ENCODE measurements at regions not wholly inside any gene's neighbourhood (a gene's known extent, or its start where the extent isn't known, plus 50 kb on each side); places are given as distances from the start of the nearest gene placed in this dataset.

DNA sequence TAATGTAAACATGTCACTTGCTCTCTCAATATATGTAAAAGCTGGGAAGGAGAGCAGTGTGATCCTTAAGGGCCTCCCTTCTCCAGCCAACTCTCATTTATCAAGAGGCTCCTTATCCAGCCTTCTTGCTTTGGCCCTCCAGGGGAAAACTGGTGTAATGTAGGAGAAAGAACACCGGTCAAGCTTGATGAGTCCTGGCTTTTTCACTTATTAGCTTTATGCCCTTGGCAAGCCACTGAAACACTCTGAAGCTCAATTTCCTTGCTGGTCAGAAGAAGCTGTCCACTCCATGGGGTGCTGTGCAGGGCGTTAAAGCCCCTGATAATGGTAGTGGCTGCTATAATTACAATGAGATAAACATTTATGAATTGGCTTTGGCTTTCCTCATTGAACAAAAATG lies 251.2 kb upstream of the RBBP8 start:
- no peak overlapping the region for H3K4me3 ChIP-seq (ENCODE audit: low read depth, low read length)
- no peaks in the 10 kb centered on the region for H3K9me3 ChIP-seq (ENCODE audit: control insufficient read depth, insufficient read depth, low read length)
- no peaks in the 10 kb centered on the region for H3K27me3 ChIP-seq (ENCODE audit: control insufficient read depth, insufficient read depth, low read length)
- no peak for DNase-seq (ENCODE audit: low read depth, low spot score)
- H3K27ac ChIP-seq (ENCODE audit: low read depth, low read length): no peak overlapping the region
- CTCF ChIA-PET: no interaction called here
- TF ChIP-seq, protein P1, sequence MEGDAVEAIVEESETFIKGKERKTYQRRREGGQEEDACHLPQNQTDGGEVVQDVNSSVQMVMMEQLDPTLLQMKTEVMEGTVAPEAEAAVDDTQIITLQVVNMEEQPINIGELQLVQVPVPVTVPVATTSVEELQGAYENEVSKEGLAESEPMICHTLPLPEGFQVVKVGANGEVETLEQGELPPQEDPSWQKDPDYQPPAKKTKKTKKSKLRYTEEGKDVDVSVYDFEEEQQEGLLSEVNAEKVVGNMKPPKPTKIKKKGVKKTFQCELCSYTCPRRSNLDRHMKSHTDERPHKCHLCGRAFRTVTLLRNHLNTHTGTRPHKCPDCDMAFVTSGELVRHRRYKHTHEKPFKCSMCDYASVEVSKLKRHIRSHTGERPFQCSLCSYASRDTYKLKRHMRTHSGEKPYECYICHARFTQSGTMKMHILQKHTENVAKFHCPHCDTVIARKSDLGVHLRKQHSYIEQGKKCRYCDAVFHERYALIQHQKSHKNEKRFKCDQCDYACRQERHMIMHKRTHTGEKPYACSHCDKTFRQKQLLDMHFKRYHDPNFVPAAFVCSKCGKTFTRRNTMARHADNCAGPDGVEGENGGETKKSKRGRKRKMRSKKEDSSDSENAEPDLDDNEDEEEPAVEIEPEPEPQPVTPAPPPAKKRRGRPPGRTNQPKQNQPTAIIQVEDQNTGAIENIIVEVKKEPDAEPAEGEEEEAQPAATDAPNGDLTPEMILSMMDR (IDR thresholded peaks at IDR 0.05; ENCODE audit: low read depth, low read length): no peak
- POLR2A ChIA-PET: interaction anchor here (0.9 kb wide), 1 partner anchor 10 kb away, joined by 3 read pairs; no protein-coding TSS in a partner anchor

DNA sequence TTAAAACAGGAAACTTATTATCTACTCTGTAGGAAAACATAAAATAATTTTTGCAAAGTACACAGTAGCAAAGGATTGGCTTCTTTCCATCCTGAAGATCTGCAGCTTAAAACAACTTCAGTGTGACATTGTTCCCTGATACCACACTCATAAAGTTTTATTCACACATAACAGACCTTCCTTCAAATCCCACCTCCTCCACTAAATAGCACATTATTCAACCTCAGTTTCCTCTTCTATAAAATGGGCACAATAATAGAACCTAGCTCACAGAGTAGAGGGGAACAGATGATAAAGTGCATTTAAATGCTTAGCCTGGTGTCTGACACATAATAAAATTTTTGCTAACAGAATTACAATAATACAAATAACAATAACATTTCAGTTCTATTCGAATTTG lies 250.4 kb upstream of the RBBP8 start:
- CTCF ChIA-PET: interaction anchor here (1.4 kb wide), 1 partner anchor 21 kb away, joined by 3 read pairs; no protein-coding TSS in a partner anchor
- H3K27ac ChIP-seq (ENCODE audit: low read depth, low read length): no peak overlapping the region

DNA sequence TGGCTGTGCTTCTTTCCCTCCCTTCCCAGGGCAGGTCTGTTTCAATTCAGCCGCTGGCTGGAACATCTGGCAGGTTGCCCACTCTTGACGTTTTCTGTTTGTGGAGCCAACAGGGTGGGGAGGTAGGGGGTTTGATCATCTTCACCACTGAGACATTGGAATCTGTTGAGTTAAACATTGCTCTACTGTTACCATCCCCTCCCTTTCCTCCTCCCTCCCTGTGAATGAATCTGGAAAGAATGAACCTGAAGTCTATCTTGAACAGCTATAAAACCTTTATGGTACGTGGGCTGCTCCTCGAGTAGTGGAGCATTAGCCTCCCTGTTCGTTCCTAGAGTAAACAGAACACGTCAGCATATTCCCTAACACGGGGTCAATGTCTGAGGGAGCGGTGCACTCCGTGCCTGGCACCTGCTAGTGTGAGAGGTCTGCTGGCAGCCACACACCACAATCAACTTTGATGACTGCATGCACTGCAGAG lies 249.9 kb upstream of the RBBP8 start:
- DNase-seq (ENCODE audit: low read depth, low spot score): peak; percentile 74
- no peak overlapping the region for H3K4me3 ChIP-seq (ENCODE audit: low read depth, low read length)
- CTCF ChIA-PET: interaction anchor here (1.4 kb wide), 1 partner anchor 21 kb away, joined by 3 read pairs; no protein-coding TSS in a partner anchor
- POLR2A ChIA-PET: no interaction called here
- H3K9me3 ChIP-seq (ENCODE audit: control insufficient read depth, insufficient read depth, low read length): peaks cover 10% of the 10 kb centered on the region
- no peaks in the 10 kb centered on the region for H3K27me3 ChIP-seq (ENCODE audit: control insufficient read depth, insufficient read depth, low read length)
- TF ChIP-seq, protein P1 (IDR thresholded peaks at IDR 0.05; ENCODE audit: low read depth, low read length): no peak
- no peak overlapping the region for H3K27ac ChIP-seq (ENCODE audit: low read depth, low read length)

More for the DNA sequence above, 250.4 kb upstream of the RBBP8 start:
- TF ChIP-seq, protein P1 (IDR thresholded peaks at IDR 0.05; ENCODE audit: low read depth, low read length): no peak
- DNase-seq (ENCODE audit: low read depth, low spot score): no peak
- Histone ChIP-seq H3K4me3 (ENCODE audit: low read depth, low read length) (no peak overlapping the region), H3K27me3 (ENCODE audit: control insufficient read depth, insufficient read depth, low read length) (no peaks in the 10 kb centered on the region), H3K9me3 (ENCODE audit: control insufficient read depth, insufficient read depth, low read length) (peaks cover 6% of the 10 kb centered on the region)
- POLR2A ChIA-PET: no interaction called here

DNA sequence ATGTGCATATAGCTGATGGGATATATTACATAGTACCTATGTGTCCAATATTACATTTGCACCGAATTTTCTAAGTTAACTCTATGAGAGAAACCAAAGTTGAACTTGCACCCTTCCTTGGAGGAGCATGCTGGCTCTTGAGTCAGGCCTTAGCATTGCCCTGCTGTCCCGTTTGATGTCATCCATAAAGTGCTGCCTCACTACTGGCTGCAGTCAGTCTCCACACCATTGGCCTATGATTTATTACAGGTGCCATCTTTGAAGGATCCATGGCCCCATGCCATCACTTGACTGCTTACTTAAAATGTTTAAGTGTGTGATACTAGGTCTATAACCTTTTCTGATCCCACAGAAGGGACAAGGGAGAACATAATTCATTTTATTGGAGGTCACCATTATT lies 249.3 kb upstream of the RBBP8 start:
- no peaks in the 10 kb centered on the region for H3K27me3 ChIP-seq (ENCODE audit: control insufficient read depth, insufficient read depth, low read length)
- H3K9me3 ChIP-seq (ENCODE audit: control insufficient read depth, insufficient read depth, low read length): peaks cover 10% of the 10 kb centered on the region
- TF ChIP-seq, protein P1 (IDR thresholded peaks at IDR 0.05; ENCODE audit: low read depth, low read length): no peak
- H3K4me3 ChIP-seq (ENCODE audit: low read depth, low read length): no peak overlapping the region
- no peak for DNase-seq (ENCODE audit: low read depth, low spot score)
- ChIA-PET POLR2A (no interaction called here), CTCF (interaction anchor here (1.4 kb wide), 1 partner anchor 20 kb away, joined by 3 read pairs; no protein-coding TSS in a partner anchor)
- H3K27ac ChIP-seq (ENCODE audit: low read depth, low read length): no peak overlapping the region

DNA sequence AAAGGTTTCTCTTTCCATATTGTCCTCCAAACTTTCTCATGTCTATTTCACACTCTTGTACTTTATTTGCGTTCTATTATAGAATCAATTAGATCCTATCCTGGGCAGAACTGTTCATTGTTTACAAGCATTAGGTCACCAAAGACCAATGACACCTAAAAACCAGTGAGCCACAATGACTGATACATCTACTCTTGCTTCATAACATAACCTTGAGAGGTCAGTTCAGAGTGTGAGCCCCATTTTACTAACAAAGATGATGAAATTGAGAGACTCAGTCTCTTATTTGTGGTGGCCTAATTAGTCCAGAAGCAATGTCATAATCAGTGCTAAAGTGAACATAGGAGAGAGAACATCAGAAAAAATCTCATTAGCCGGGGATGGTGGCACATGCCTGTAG lies 248.9 kb upstream of the RBBP8 start:
- no peak overlapping the region for H3K4me3 ChIP-seq (ENCODE audit: low read depth, low read length)
- H3K9me3 ChIP-seq (ENCODE audit: control insufficient read depth, insufficient read depth, low read length): peaks cover 10% of the 10 kb centered on the region
- no peak for DNase-seq (ENCODE audit: low read depth, low spot score)
- ChIA-PET POLR2A (no interaction called here), CTCF (no interaction called here)
- TF ChIP-seq, protein P1 (IDR thresholded peaks at IDR 0.05; ENCODE audit: low read depth, low read length): no peak
- H3K27ac ChIP-seq (ENCODE audit: low read depth, low read length): no peak overlapping the region
- no peaks in the 10 kb centered on the region for H3K27me3 ChIP-seq (ENCODE audit: control insufficient read depth, insufficient read depth, low read length)

Data from AG04450 (cell line).